ENCODE measurements at regions not wholly inside any gene's neighbourhood (a gene's known extent, or its start where the extent isn't known, plus 50 kb on each side); places are given as distances from the start of the nearest gene placed in this dataset.

- no peak for TF ChIP-seq CEBPB (IDR thresholded peaks at IDR 0.05)
- TF ChIP-seq REST (IDR thresholded peaks at IDR 0.05; ENCODE audit: low read depth): no peak
- no peak for TF ChIP-seq EGR1 (IDR thresholded peaks at IDR 0.05)
- no peak for TF ChIP-seq FOXM1 (IDR thresholded peaks at IDR 0.05; ENCODE audit: borderline replicate concordance, low read depth)
- TF ChIP-seq MAX (IDR thresholded peaks at IDR 0.05): no peak
- no peak for TF ChIP-seq RAD21 (IDR thresholded peaks at IDR 0.05; ENCODE audit: low read depth)
- no peak for TF ChIP-seq TCF12 (IDR thresholded peaks at IDR 0.05; ENCODE audit: low read depth)
- no peak for TF ChIP-seq ZBTB7A (IDR thresholded peaks at IDR 0.05; ENCODE audit: low read depth)
- TF ChIP-seq EP300 (IDR thresholded peaks at IDR 0.05; ENCODE audit: borderline replicate concordance): no peak
- TF ChIP-seq TAF1 (IDR thresholded peaks at IDR 0.05; ENCODE audit: low read depth): no peak
- no peak for TF ChIP-seq CREB1 (IDR thresholded peaks at IDR 0.05; ENCODE audit: low read depth)
- no peak for TF ChIP-seq TEAD4 (IDR thresholded peaks at IDR 0.05)
Measured at GRCh38 chr10:4763513-4763912, 62.5 kb upstream of the AKR1E2 start.

- TF ChIP-seq EGR1 (IDR thresholded peaks at IDR 0.05) (no peak), MAX (IDR thresholded peaks at IDR 0.05) (no peak), TEAD4 (IDR thresholded peaks at IDR 0.05) (no peak), NFIC (IDR thresholded peaks at IDR 0.05) (no peak), EP300 (IDR thresholded peaks at IDR 0.05; ENCODE audit: borderline replicate concordance) (no peak), YY1 (IDR thresholded peaks at IDR 0.05; ENCODE audit: low read depth) (no peak), CEBPB (IDR thresholded peaks at IDR 0.05) (no peak), USF1 (IDR thresholded peaks at IDR 0.05) (no peak), ZBTB7A (IDR thresholded peaks at IDR 0.05; ENCODE audit: low read depth) (no peak), RAD21 (IDR thresholded peaks at IDR 0.05; ENCODE audit: low read depth) (no peak), TAF1 (IDR thresholded peaks at IDR 0.05; ENCODE audit: low read depth) (no peak), CREB1 (IDR thresholded peaks at IDR 0.05; ENCODE audit: low read depth) (no peak), REST (IDR thresholded peaks at IDR 0.05; ENCODE audit: low read depth) (no peak), FOXM1 (IDR thresholded peaks at IDR 0.05; ENCODE audit: borderline replicate concordance, low read depth) (no peak), TCF12 (IDR thresholded peaks at IDR 0.05; ENCODE audit: low read depth) (no peak)
Measured at GRCh38 chr10:4758256-4758655, 67.8 kb upstream of the AKR1E2 start.

GRCh38 chr10:4755286-4755989 is 70.6 kb upstream of the AKR1E2 start:
- TF ChIP-seq REST (IDR thresholded peaks at IDR 0.05; ENCODE audit: low read depth) (no peak), ZBTB7A (IDR thresholded peaks at IDR 0.05; ENCODE audit: low read depth) (no peak), USF1 (IDR thresholded peaks at IDR 0.05) (no peak), TEAD4 (IDR thresholded peaks at IDR 0.05) (no peak), EP300 (IDR thresholded peaks at IDR 0.05; ENCODE audit: borderline replicate concordance) (no peak), NFIC (IDR thresholded peaks at IDR 0.05) (no peak), TCF12 (IDR thresholded peaks at IDR 0.05; ENCODE audit: low read depth) (no peak), RAD21 (IDR thresholded peaks at IDR 0.05; ENCODE audit: low read depth) (no peak), CREB1 (IDR thresholded peaks at IDR 0.05; ENCODE audit: low read depth) (no peak), FOXM1 (IDR thresholded peaks at IDR 0.05; ENCODE audit: borderline replicate concordance, low read depth) (no peak)

- TF ChIP-seq FOXM1 (IDR thresholded peaks at IDR 0.05; ENCODE audit: borderline replicate concordance, low read depth) (no peak), CEBPB (IDR thresholded peaks at IDR 0.05) (no peak), TEAD4 (IDR thresholded peaks at IDR 0.05) (no peak), RAD21 (IDR thresholded peaks at IDR 0.05; ENCODE audit: low read depth) (no peak), MAX (IDR thresholded peaks at IDR 0.05) (no peak), USF1 (IDR thresholded peaks at IDR 0.05) (no peak), TCF12 (IDR thresholded peaks at IDR 0.05; ENCODE audit: low read depth) (no peak), TAF1 (IDR thresholded peaks at IDR 0.05; ENCODE audit: low read depth) (no peak), REST (IDR thresholded peaks at IDR 0.05; ENCODE audit: low read depth) (no peak), EP300 (IDR thresholded peaks at IDR 0.05; ENCODE audit: borderline replicate concordance) (no peak), NFIC (IDR thresholded peaks at IDR 0.05) (no peak), ZBTB7A (IDR thresholded peaks at IDR 0.05; ENCODE audit: low read depth) (no peak), CREB1 (IDR thresholded peaks at IDR 0.05; ENCODE audit: low read depth) (no peak), EGR1 (IDR thresholded peaks at IDR 0.05) (no peak), YY1 (IDR thresholded peaks at IDR 0.05; ENCODE audit: low read depth) (no peak)
Measured at GRCh38 chr10:4754143-4754542, 71.9 kb upstream of the AKR1E2 start.

All from Ishikawa (cell line).